Upper lobe of right lung (tissue), 1 donor: ENCODE measurements at regions not wholly inside any gene's neighbourhood (a gene's known extent, or its start where the extent isn't known, plus 50 kb on each side); places are given as distances from the start of the nearest gene placed in this dataset.

Experiments
- ATAC-seq: fragments of 200-7000 bp; cut with Tn5 transposase; one replicate; pipeline ENCODE4 v1.9.1; 2020; ENCODE audit warnings: mild to moderate bottlenecking, moderate library complexity
- DNase-seq: peaks from one replicate; pipeline ENCODE4 v3.0.0-alpha.2; 2020
- H3K27ac ChIP-seq: fragments of 200-600 bp; one replicate; pipeline ENCODE4 v1.8.0; 2022
- H3K27me3 ChIP-seq: fragments of 200-600 bp; one replicate; pipeline ENCODE4 v1.8.0; 2022; ENCODE audit warnings: mild to moderate bottlenecking
- H3K36me3 ChIP-seq: fragments of 200-600 bp; one replicate; pipeline ENCODE4 v1.8.0; 2022
- H3K4me1 ChIP-seq: fragments of 200-600 bp; one replicate; pipeline ENCODE4 v1.8.0; 2022
- H3K4me3 ChIP-seq: fragments of 200-600 bp; one replicate; pipeline ENCODE4 v1.8.0; 2022; ENCODE audit warnings: mild to moderate bottlenecking
- H3K9me3 ChIP-seq: fragments of 200-600 bp; one replicate; pipeline ENCODE4 v1.8.0; 2022
- CTCF ChIP-seq: fragments of 200-600 bp; IDR thresholded peaks from one replicate; pipeline ENCODE4 v1.8.0; 2022; ENCODE audit warnings: antibody characterized with exemption
- intact Hi-C: fragments of 100-400 bp; cut with DNase I; formaldehyde crosslinking; loops from one replicate; pipeline ENCODE4 v1.11.0; 2022
- donor health status: DM: no; HTN: yes; CAD: no; lungs with severe emphysema.

- no peak for ATAC-seq
- intact Hi-C loops, result no loop called here
- no peak overlapping the region for H3K27ac ChIP-seq
Measured at GRCh38 chr18:77969972-77970371, 720.3 kb downstream of the GALR1 start.

GRCh38 chr18:77970814-77971213, 721.2 kb downstream of the GALR1 start:
- ATAC-seq, result no peak
- no peaks in the 10 kb centered on the region for H3K36me3 ChIP-seq
- no peak overlapping the region for H3K27ac ChIP-seq
- H3K4me1 ChIP-seq, result no peaks in the 10 kb centered on the region
- no peak for DNase-seq
- no peak overlapping the region for H3K4me3 ChIP-seq
- no peak for TF ChIP-seq CTCF
- no peaks in the 10 kb centered on the region for H3K27me3 ChIP-seq
- no peaks in the 10 kb centered on the region for H3K9me3 ChIP-seq
- intact Hi-C loops, result no loop called here

More at GRCh38 chr18:77969972-77970371, 720.3 kb downstream of the GALR1 start:
- Histone ChIP-seq H3K4me3 (no peak overlapping the region), H3K36me3 (no peaks in the 10 kb centered on the region), H3K9me3 (no peaks in the 10 kb centered on the region), H3K4me1 (no peaks in the 10 kb centered on the region), H3K27me3 (no peaks in the 10 kb centered on the region)
- DNase-seq, result no peak
- TF ChIP-seq CTCF, result no peak

GRCh38 chr18:77973745-77974144, 724.1 kb downstream of the GALR1 start:
- DNase-seq (no peak), ATAC-seq (no peak)
- Histone ChIP-seq H3K9me3 (no peaks in the 10 kb centered on the region), H3K4me3 (no peak overlapping the region), H3K36me3 (no peaks in the 10 kb centered on the region), H3K27me3 (no peaks in the 10 kb centered on the region), H3K27ac (no peak overlapping the region), H3K4me1 (no peaks in the 10 kb centered on the region)
- TF ChIP-seq CTCF, result no peak
- intact Hi-C loops, result no loop called here

- Histone ChIP-seq H3K27ac (no peak overlapping the region), H3K27me3 (no peaks in the 10 kb centered on the region), H3K36me3 (no peaks in the 10 kb centered on the region), H3K4me1 (no peaks in the 10 kb centered on the region), H3K9me3 (no peaks in the 10 kb centered on the region), H3K4me3 (no peak overlapping the region)
- intact Hi-C loops, result no loop called here
- ATAC-seq (no peak), DNase-seq (no peak)
- TF ChIP-seq CTCF, result no peak
Measured at GRCh38 chr18:77974329-77974728, 724.7 kb downstream of the GALR1 start.

- TF ChIP-seq CTCF, result no peak
- Histone ChIP-seq H3K4me1 (no peaks in the 10 kb centered on the region), H3K27me3 (no peaks in the 10 kb centered on the region), H3K36me3 (no peaks in the 10 kb centered on the region), H3K9me3 (no peaks in the 10 kb centered on the region), H3K4me3 (no peak overlapping the region), H3K27ac (no peak overlapping the region)
- DNase-seq (no peak), ATAC-seq (no peak)
- intact Hi-C loops, result no loop called here
Measured at GRCh38 chr18:77977331-77977730, 727.7 kb downstream of the GALR1 start.

GRCh38 chr18:77980275-77980674, 730.6 kb downstream of the GALR1 start:
- intact Hi-C loops, result no loop called here
- no peak for TF ChIP-seq CTCF
- ATAC-seq (no peak), DNase-seq (no peak)
- Histone ChIP-seq H3K36me3 (no peaks in the 10 kb centered on the region), H3K9me3 (no peaks in the 10 kb centered on the region), H3K27me3 (no peaks in the 10 kb centered on the region), H3K27ac (no peak overlapping the region), H3K4me1 (no peaks in the 10 kb centered on the region), H3K4me3 (no peak overlapping the region)
